IMR-90 (cell line): ENCODE measurements at regions not wholly inside any gene's neighbourhood (a gene's known extent, or its start where the extent isn't known, plus 50 kb on each side); places are given as distances from the start of the nearest gene placed in this dataset.

ENCODE experiments used
- BHLHE40 ChIP-seq: fragments of 150-350 bp; IDR thresholded peaks from 2 replicates; pipeline ENCODE4 v1.6.1; 2016; ENCODE audit warnings: mild to moderate bottlenecking, low read depth, low read length
- CHD1 ChIP-seq: IDR thresholded peaks from 2 replicates; pipeline ENCODE4 v1.6.1; 2012; ENCODE audit warnings: low read depth, low read length, improper control_type of control experiment
- CTCF ChIP-seq: conservative IDR thresholded peaks from 2 replicates; pipeline ENCODE4 v1.5.1; 2012; ENCODE audit warnings: mild to moderate bottlenecking, low read depth, low read length, improper control_type of control experiment
- ELK1 ChIP-seq: fragments of 150-350 bp; IDR thresholded peaks from 2 replicates; pipeline ENCODE4 v1.6.1; 2016; ENCODE audit warnings: low read depth, mild to moderate bottlenecking, low read length, moderate library complexity, borderline replicate concordance
- NFE2L2 ChIP-seq: fragments of 150-350 bp; IDR thresholded peaks from 2 replicates; pipeline ENCODE4 v1.6.1; 2016; ENCODE audit warnings: low read depth, mild to moderate bottlenecking, low read length
- POLR2A ChIP-seq: IDR thresholded peaks from 2 replicates; pipeline ENCODE4 v1.6.1; 2012; ENCODE audit warnings: mild to moderate bottlenecking, low read depth, low read length
- RFX5 ChIP-seq: IDR thresholded peaks from 2 replicates; pipeline ENCODE4 v1.8.0; 2012; ENCODE audit warnings: low read depth, mild to moderate bottlenecking, low read length, moderate library complexity
- USF2 ChIP-seq: fragments of 150-350 bp; IDR thresholded peaks from 2 replicates; pipeline ENCODE4 v1.6.1; 2017; ENCODE audit warnings: mild to moderate bottlenecking, antibody characterized with exemption, low read length, low read depth

GRCh38 chr12:105581420-105581819, 250.9 kb downstream of the C12orf75 start:
- TF ChIP-seq CTCF (no peak), ELK1 (no peak), CHD1 (no peak), NFE2L2 (no peak), POLR2A (no peak), RFX5 (no peak), BHLHE40 (no peak), USF2 (no peak)
